ENCODE measurements at regions not wholly inside any gene's neighbourhood (a gene's known extent, or its start where the extent isn't known, plus 50 kb on each side); places are given as distances from the start of the nearest gene placed in this dataset.

GRCh38 chr1:55696891-55697290 is 481.7 kb upstream of the USP24 start:
- Histone ChIP-seq H3K27ac (peak overlapping the region in 3 of 4 donors; percentile 7 to 66 (median 29)), H3K36me3 (no peaks in the 10 kb centered on the region), H3K27me3 (no peaks in the 10 kb centered on the region), H3K4me1 (peaks cover 0 to 2% (median 0%) of the 10 kb centered on the region in 4 donors), H3K9me3 (no peaks in the 10 kb centered on the region), H3K4me3 (no peak overlapping the region)
- in situ Hi-C loops (cut with MboI; ENCODE audit: low pct_ligation_motif_present in 1 of 4, low pct_unique_long_range_greater_than_20kb in 1 of 4, low sequenced_read_pairs in 3 of 4) (no loop called here), intact Hi-C loops (cut with DNase I; ENCODE audit: low total_unique reads) (no loop called here)
- DNase-seq = no peak
- 85 to 100% methylated on average over 1 to 2 of the region's 2 CpGs for WGBS, 2 donors (ENCODE audit: low coverage in 1 of 2)
- TF ChIP-seq EP300 (IDR thresholded peaks at IDR 0.05; ENCODE audit: low read depth) (no peak), POLR2AphosphoS5 (IDR thresholded peaks at IDR 0.05) (no peak), POLR2A (IDR thresholded peaks at IDR 0.05) (no peak), CTCF (IDR thresholded peaks at IDR 0.05) (no peak)

GRCh38 chr1:55696181-55696754 is 481.1 kb upstream of the USP24 start:
- intact Hi-C loops (cut with DNase I; ENCODE audit: low total_unique reads) = no loop called here

GRCh38 chr1:55695552-55695951 is 480.4 kb upstream of the USP24 start:
- Histone ChIP-seq H3K9me3 (no peaks in the 10 kb centered on the region), H3K36me3 (no peaks in the 10 kb centered on the region), H3K4me1 (peaks cover 0 to 2% (median 0%) of the 10 kb centered on the region in 4 donors), H3K4me3 (no peak overlapping the region), H3K27me3 (no peaks in the 10 kb centered on the region), H3K27ac (peak overlapping the region in 2 of 4 donors; percentile 30 to 66)
- WGBS, 2 donors (ENCODE audit: low coverage in 1 of 2) = 65 to 70% methylated on average over 4 to 5 of the region's 5 CpGs
- in situ Hi-C loops (cut with MboI; ENCODE audit: low pct_ligation_motif_present in 1 of 4, low pct_unique_long_range_greater_than_20kb in 1 of 4, low sequenced_read_pairs in 3 of 4) = no loop called here
- DNase-seq = no peak
- TF ChIP-seq CTCF (IDR thresholded peaks at IDR 0.05) = no peak
- TF ChIP-seq POLR2AphosphoS5 (IDR thresholded peaks at IDR 0.05) = no peak
- intact Hi-C loops (cut with DNase I; ENCODE audit: low total_unique reads) = no loop called here

More at GRCh38 chr1:55696181-55696754, 481.1 kb upstream of the USP24 start:
- Histone ChIP-seq H3K27ac (peak overlapping the region; percentile 7 to 66 (median 30)), H3K9me3 (no peaks in the 10 kb centered on the region), H3K4me3 (no peak overlapping the region), H3K4me1 (peaks cover 0 to 2% (median 0%) of the 10 kb centered on the region in 4 donors), H3K36me3 (no peaks in the 10 kb centered on the region), H3K27me3 (no peaks in the 10 kb centered on the region)
- in situ Hi-C loops (cut with MboI; ENCODE audit: low pct_ligation_motif_present in 1 of 4, low pct_unique_long_range_greater_than_20kb in 1 of 4, low sequenced_read_pairs in 3 of 4) = no loop called here
- no peak for DNase-seq
- TF ChIP-seq POLR2AphosphoS5 (IDR thresholded peaks at IDR 0.05) (peak in 1 of 3 donors; percentile 40), CTCF (IDR thresholded peaks at IDR 0.05) (no peak), POLR2A (IDR thresholded peaks at IDR 0.05) (no peak), EP300 (IDR thresholded peaks at IDR 0.05; ENCODE audit: low read depth) (no peak)
- WGBS, 2 donors (ENCODE audit: low coverage in 1 of 2) = 69 to 80% methylated on average over 7 to 10 of the region's 10 CpGs

GRCh38 chr1:55695151-55695550 is 480.0 kb upstream of the USP24 start:
- peaks cover 0 to 2% (median 0%) of the 10 kb centered on the region in 4 donors for H3K4me1 ChIP-seq
- no peaks in the 10 kb centered on the region for H3K36me3 ChIP-seq
- peak overlapping the region in 1 of 4 donors; percentile 66 for H3K27ac ChIP-seq
- in situ Hi-C loops (cut with MboI; ENCODE audit: low pct_ligation_motif_present in 1 of 4, low pct_unique_long_range_greater_than_20kb in 1 of 4, low sequenced_read_pairs in 3 of 4) (no loop called here), intact Hi-C loops (cut with DNase I; ENCODE audit: low total_unique reads) (no loop called here)
- TF ChIP-seq POLR2A (IDR thresholded peaks at IDR 0.05) (no peak), CTCF (IDR thresholded peaks at IDR 0.05) (no peak), EP300 (IDR thresholded peaks at IDR 0.05; ENCODE audit: low read depth) (no peak), POLR2AphosphoS5 (IDR thresholded peaks at IDR 0.05) (no peak)
- 80 to 81% methylated on average over 4 of the region's 4 CpGs for WGBS, 2 donors (ENCODE audit: low coverage in 1 of 2)
- DNase-seq = no peak
- H3K4me3 ChIP-seq = no peak overlapping the region
- H3K27me3 ChIP-seq = no peaks in the 10 kb centered on the region
- no peaks in the 10 kb centered on the region for H3K9me3 ChIP-seq
